ENCODE measurements at regions not wholly inside any gene's neighbourhood (a gene's known extent, or its start where the extent isn't known, plus 50 kb on each side); places are given as distances from the start of the nearest gene placed in this dataset.

- TF ChIP-seq CTCF (IDR thresholded peaks at IDR 0.05; ENCODE audit: control extremely low read depth in 1 of 3, insufficient read depth in 1 of 3, low read depth in 1 of 3, low read length in 3 of 3) = no peak
- TF ChIP-seq TBP (IDR thresholded peaks at IDR 0.05; ENCODE audit: low read depth, low read length) = no peak
- no peak for TF ChIP-seq POLR2A (IDR thresholded peaks at IDR 0.05; ENCODE audit: control extremely low read depth in 1 of 2, low read depth in 2 of 2, low read length in 2 of 2)
These were observed 861.9 kb downstream of the NTRK3 start for GRCh38 chr15:87394676-87395075.
